HCT116 (cell line): ENCODE measurements at regions not wholly inside any gene's neighbourhood (a gene's known extent, or its start where the extent isn't known, plus 50 kb on each side); places are given as distances from the start of the nearest gene placed in this dataset.
A peak's percentile ranks its signal among the peaks of the same experiment; 100 is the strongest.

Experiments
- ATAC-seq: fragments of 200-7000 bp; cut with Tn5 transposase; 2 replicates; pipeline ENCODE4 v1.9.1; 2020; ENCODE audit warnings: mild to moderate bottlenecking, moderate library complexity
- BruUV-seq: library from RNA; stranded (reverse); fragments of 400-500 nt; replicated peaks from 2 replicates; lab custom pipeline; 2021; lab: Mats Ljungman, UMichigan
- CTCF ChIA-PET: fragments of 300-600 bp; sonication (Branson Sonifier 250); formaldehyde crosslinking; loops from one replicate; lab custom pipeline; 2021; ENCODE audit warnings: antibody characterized with exemption; lab: Charles Lee
- POLR2A ChIA-PET: fragments of 300-600, 350-600 bp; sonication (Branson Sonifier 250); formaldehyde crosslinking; loops from one replicate; lab custom pipeline; 2021; ENCODE audit warnings: antibody characterized with exemption; lab: Charles Lee
- RAD21 ChIA-PET, 2 experiments: fragments of 300-600 bp; sonication (Branson Sonifier 250); formaldehyde crosslinking; loops; one replicate each; lab custom pipeline; 2023; ENCODE audit warnings: low total read pairs in 2 of 2; ENCODE audit not compliant: uncharacterized antibody in 2 of 2, unreplicated experiment in 2 of 2, low non-redundant PET in 1 of 2; lab: Charles Lee
- DNase-seq: peaks from one replicate; pipeline ENCODE4 v3.0.0-alpha.2; 2010; ENCODE audit warnings: low read depth, low spot score
- H2AFZ ChIP-seq: fragments of 200-600 bp; shearing (Covaris generic), sonication (generic); 2 replicates; pipeline ENCODE4 v1.6.1; 2017; ENCODE audit warnings: low read depth, mixed run types, mixed read lengths, antibody characterized with exemption, low read length; ENCODE audit not compliant: poor library complexity, severe bottlenecking
- H3K27ac ChIP-seq: 2 replicates; pipeline ENCODE4 v1.5.1; 2012; ENCODE audit warnings: low read depth, low read length
- H3K27me3 ChIP-seq: fragments of 200-600 bp; sonication (generic); 2 replicates; pipeline ENCODE4 v1.6.1; 2016; ENCODE audit warnings: mixed run types, low read length, mixed read lengths; ENCODE audit not compliant: insufficient read depth
- H3K36me3 ChIP-seq, 2 experiments: fragments of 200-500 bp in 1 of 2; fragments of 200-600 bp in 1 of 2; sonication (Bioruptor generic) in 1 of 2; sonication (generic) in 1 of 2; 2 replicates each; pipeline versions ENCODE4 v1.5.1 to v1.6.1; 2014 to 2016; ENCODE audit warnings: low read length in 2 of 2, inconsistent platforms in 1 of 2, mixed read lengths in 1 of 2, mixed run types in 1 of 2; ENCODE audit not compliant: insufficient read depth in 2 of 2, control insufficient read depth in 1 of 2
- H3K4me1 ChIP-seq, 2 experiments: fragments of 200-600 bp in 1 of 2; sonication (generic) in 1 of 2; 2 replicates each; pipeline versions ENCODE4 v1.5.1 to v1.6.1; 2012 to 2017; ENCODE audit warnings: low read length in 2 of 2, inconsistent platforms in 1 of 2, mild to moderate bottlenecking in 1 of 2, mixed read lengths in 1 of 2, mixed run types in 1 of 2, moderate library complexity in 1 of 2; ENCODE audit not compliant: insufficient read depth in 2 of 2, control insufficient read depth in 1 of 2
- H3K4me2 ChIP-seq: fragments of 200-600 bp; sonication (generic); 2 replicates; pipeline ENCODE4 v1.6.1; 2017; ENCODE audit warnings: mixed run types, low read length, mixed read lengths
- H3K4me3 ChIP-seq, 2 experiments: fragments of 200-600 bp in 1 of 2; sonication (generic) in 1 of 2; replicated peaks in 1 of 2; 2 replicates each; pipeline ENCODE4 v1.5.1; 2011 to 2016; ENCODE audit warnings: low read length in 2 of 2, control low read depth in 1 of 2, low read depth in 1 of 2, mild to moderate bottlenecking in 1 of 2, mixed read lengths in 1 of 2, mixed run types in 1 of 2
- H3K79me2 ChIP-seq: fragments of 200-600 bp; sonication (generic); 2 replicates; pipeline ENCODE4 v1.6.1; 2017; ENCODE audit warnings: mild to moderate bottlenecking, mixed run types, low read length, moderate library complexity, mixed read lengths; ENCODE audit not compliant: insufficient read depth
- H3K9ac ChIP-seq: fragments of 200-600 bp; sonication (generic); 2 replicates; pipeline ENCODE4 v1.6.1; 2016; ENCODE audit warnings: low read length, mixed read lengths
- H3K9me2 ChIP-seq: fragments of 200-600 bp; sonication (generic), shearing (Covaris generic); 2 replicates; pipeline ENCODE4 v1.6.1; 2017; ENCODE audit warnings: mixed run types, mild to moderate bottlenecking, moderate library complexity; ENCODE audit not compliant: insufficient read depth
- H3K9me3 ChIP-seq, 2 experiments: fragments of 200-500 bp in 1 of 2; fragments of 200-600 bp in 1 of 2; sonication (Bioruptor generic) in 1 of 2; sonication (generic) in 1 of 2; 2 replicates each; pipeline ENCODE4 v1.6.1; 2014 to 2017; ENCODE audit warnings: low read length in 2 of 2, mixed read lengths in 2 of 2, inconsistent platforms in 1 of 2, low read depth in 1 of 2, mild to moderate bottlenecking in 1 of 2, mixed run types in 1 of 2, moderate library complexity in 1 of 2; ENCODE audit not compliant: control insufficient read depth in 1 of 2, insufficient read depth in 1 of 2
- H4K20me1 ChIP-seq: fragments of 200-600 bp; sonication (generic), shearing (Covaris generic); 2 replicates; pipeline ENCODE4 v1.6.1; 2017; ENCODE audit warnings: mixed run types, mild to moderate bottlenecking, moderate library complexity; ENCODE audit not compliant: insufficient read depth
- CBX3 ChIP-seq: IDR thresholded peaks from 2 replicates; pipeline ENCODE4 v1.6.1; 2012; ENCODE audit warnings: low read depth
- EGR1 ChIP-seq: IDR thresholded peaks from 2 replicates; pipeline ENCODE4 v1.6.1; 2012; ENCODE audit warnings: low read depth
- ELF1 ChIP-seq: IDR thresholded peaks from 2 replicates; pipeline ENCODE4 v1.6.1; 2012; ENCODE audit warnings: low read depth, borderline replicate concordance
- FOSL1 ChIP-seq: IDR thresholded peaks from 2 replicates; pipeline ENCODE4 v1.6.1; 2012; ENCODE audit warnings: low read depth
- JUND ChIP-seq: IDR thresholded peaks from 2 replicates; pipeline ENCODE4 v1.6.1; 2012
- POLR2A ChIP-seq: IDR thresholded peaks from 2 replicates; pipeline ENCODE4 v1.7.0; 2011; ENCODE audit warnings: borderline replicate concordance; ENCODE audit not compliant: insufficient read depth, insufficient read length; ENCODE audit errors: extremely low read depth
- POLR2AphosphoS5 ChIP-seq: IDR thresholded peaks from 2 replicates; pipeline ENCODE4 v1.6.1; 2011; ENCODE audit warnings: mild to moderate bottlenecking, low read depth, low read length, moderate library complexity
- RAD21 ChIP-seq: IDR thresholded peaks from 2 replicates; pipeline ENCODE4 v1.6.1; 2012; ENCODE audit warnings: low read depth, mild to moderate bottlenecking
- SP1 ChIP-seq: IDR thresholded peaks from 2 replicates; pipeline ENCODE4 v1.6.1; 2012; ENCODE audit warnings: low read depth
- TCF7L2 ChIP-seq: IDR thresholded peaks from 2 replicates; pipeline ENCODE4 v1.7.0; 2011; ENCODE audit warnings: borderline replicate concordance, inconsistent platforms; ENCODE audit not compliant: insufficient read depth, insufficient read length; ENCODE audit errors: extremely low read depth
- YY1 ChIP-seq: IDR thresholded peaks from 2 replicates; pipeline ENCODE4 v1.6.1; 2011; ENCODE audit warnings: low read length, low read depth, moderate library complexity, mild to moderate bottlenecking; ENCODE audit not compliant: insufficient replicate concordance; ENCODE audit errors: extremely low read depth
- intact Hi-C: fragments of 100-400 bp; cut with micrococcal nuclease; formaldehyde crosslinking; loops from 2 replicates; pipeline ENCODE4 v1.10.0; 2022
- TF ChIP-seq, protein P1 (sequence below), 3 experiments: fragments of 200-600 bp in 1 of 3; sonication (generic) in 1 of 3; IDR thresholded peaks in 2 of 3; conservative IDR thresholded peaks in 1 of 3; 2 replicates each; pipeline ENCODE4 v1.5.1; 2012 to 2017; ENCODE audit warnings: low read depth in 2 of 3, low read length in 2 of 3, antibody characterized with exemption in 1 of 3, borderline replicate concordance in 1 of 3, control low read depth in 1 of 3, mild to moderate bottlenecking in 1 of 3, mixed read lengths in 1 of 3, mixed run types in 1 of 3, moderate library complexity in 1 of 3; ENCODE audit not compliant: insufficient read depth in 1 of 3
- TF ChIP-seq, protein P2 (sequence below): IDR thresholded peaks from 2 replicates; pipeline ENCODE4 v1.6.1; 2012
- TF ChIP-seq, protein P3 (sequence below): IDR thresholded peaks from 2 replicates; pipeline ENCODE4 v1.6.1; 2011; ENCODE audit warnings: mild to moderate bottlenecking, low read length, moderate library complexity; ENCODE audit not compliant: insufficient replicate concordance; ENCODE audit errors: extremely low read depth

GRCh38 chrX:36867143-36867542 lies 141.0 kb upstream of the FAM47C start:
- ATAC-seq (no peak), DNase-seq (no peak)
- ChIA-PET CTCF (no interaction called here), POLR2A (no interaction called here), RAD21 (no interaction called here)
- Histone ChIP-seq H3K9me2 (no peaks in the 10 kb centered on the region), H2AFZ (no peak overlapping the region), H3K4me2 (no peak overlapping the region), H3K9me3 (no peaks in the 10 kb centered on the region), H3K27me3 (no peaks in the 10 kb centered on the region), H4K20me1 (no peaks in the 10 kb centered on the region), H3K36me3 (no peaks in the 10 kb centered on the region), H3K9ac (no peak overlapping the region), H3K4me1 (no peaks in the 10 kb centered on the region), H3K4me3 (no peak overlapping the region), H3K27ac (no peak overlapping the region), H3K79me2 (no peaks in the 10 kb centered on the region)
- BruUV-seq = no TSS peak
- TF ChIP-seq FOSL1 (no peak), RAD21 (peak; percentile 30; the same call in 1 of the 2 replicates)
- TF ChIP-seq, protein P1, sequence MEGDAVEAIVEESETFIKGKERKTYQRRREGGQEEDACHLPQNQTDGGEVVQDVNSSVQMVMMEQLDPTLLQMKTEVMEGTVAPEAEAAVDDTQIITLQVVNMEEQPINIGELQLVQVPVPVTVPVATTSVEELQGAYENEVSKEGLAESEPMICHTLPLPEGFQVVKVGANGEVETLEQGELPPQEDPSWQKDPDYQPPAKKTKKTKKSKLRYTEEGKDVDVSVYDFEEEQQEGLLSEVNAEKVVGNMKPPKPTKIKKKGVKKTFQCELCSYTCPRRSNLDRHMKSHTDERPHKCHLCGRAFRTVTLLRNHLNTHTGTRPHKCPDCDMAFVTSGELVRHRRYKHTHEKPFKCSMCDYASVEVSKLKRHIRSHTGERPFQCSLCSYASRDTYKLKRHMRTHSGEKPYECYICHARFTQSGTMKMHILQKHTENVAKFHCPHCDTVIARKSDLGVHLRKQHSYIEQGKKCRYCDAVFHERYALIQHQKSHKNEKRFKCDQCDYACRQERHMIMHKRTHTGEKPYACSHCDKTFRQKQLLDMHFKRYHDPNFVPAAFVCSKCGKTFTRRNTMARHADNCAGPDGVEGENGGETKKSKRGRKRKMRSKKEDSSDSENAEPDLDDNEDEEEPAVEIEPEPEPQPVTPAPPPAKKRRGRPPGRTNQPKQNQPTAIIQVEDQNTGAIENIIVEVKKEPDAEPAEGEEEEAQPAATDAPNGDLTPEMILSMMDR (IDR thresholded peaks at IDR 0.05 in 2 of 3, conservative IDR thresholded peaks at IDR 0.05 in 1 of 3; ENCODE audit: borderline replicate concordance in 1 of 3, insufficient read depth in 1 of 3, low read depth in 2 of 3, low read length in 2 of 3) = peak in 2 of 3 experiments; percentile 32 to 55; a peak in 4 of 6 replicates
- intact Hi-C loops = no loop called here

- RAD21 ChIA-PET = no interaction called here
- H3K79me2 ChIP-seq = no peaks in the 10 kb centered on the region
- H3K4me3 ChIP-seq = no peak overlapping the region
- no peaks in the 10 kb centered on the region for H3K9me2 ChIP-seq
- TF ChIP-seq JUND (no peak), ELF1 (no peak), TCF7L2 (no peak), FOSL1 (no peak), CBX3 (no peak), EGR1 (no peak), POLR2A (no peak), SP1 (no peak), POLR2AphosphoS5 (no peak), RAD21 (no peak), YY1 (no peak)
- TF ChIP-seq, protein P2, sequence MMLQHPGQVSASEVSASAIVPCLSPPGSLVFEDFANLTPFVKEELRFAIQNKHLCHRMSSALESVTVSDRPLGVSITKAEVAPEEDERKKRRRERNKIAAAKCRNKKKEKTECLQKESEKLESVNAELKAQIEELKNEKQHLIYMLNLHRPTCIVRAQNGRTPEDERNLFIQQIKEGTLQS = no peak
- TF ChIP-seq, protein P3, sequence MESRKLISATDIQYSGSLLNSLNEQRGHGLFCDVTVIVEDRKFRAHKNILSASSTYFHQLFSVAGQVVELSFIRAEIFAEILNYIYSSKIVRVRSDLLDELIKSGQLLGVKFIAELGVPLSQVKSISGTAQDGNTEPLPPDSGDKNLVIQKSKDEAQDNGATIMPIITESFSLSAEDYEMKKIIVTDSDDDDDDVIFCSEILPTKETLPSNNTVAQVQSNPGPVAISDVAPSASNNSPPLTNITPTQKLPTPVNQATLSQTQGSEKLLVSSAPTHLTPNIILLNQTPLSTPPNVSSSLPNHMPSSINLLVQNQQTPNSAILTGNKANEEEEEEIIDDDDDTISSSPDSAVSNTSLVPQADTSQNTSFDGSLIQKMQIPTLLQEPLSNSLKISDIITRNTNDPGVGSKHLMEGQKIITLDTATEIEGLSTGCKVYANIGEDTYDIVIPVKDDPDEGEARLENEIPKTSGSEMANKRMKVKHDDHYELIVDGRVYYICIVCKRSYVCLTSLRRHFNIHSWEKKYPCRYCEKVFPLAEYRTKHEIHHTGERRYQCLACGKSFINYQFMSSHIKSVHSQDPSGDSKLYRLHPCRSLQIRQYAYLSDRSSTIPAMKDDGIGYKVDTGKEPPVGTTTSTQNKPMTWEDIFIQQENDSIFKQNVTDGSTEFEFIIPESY = no peak
- TF ChIP-seq, protein P1 (IDR thresholded peaks at IDR 0.05 in 2 of 3, conservative IDR thresholded peaks at IDR 0.05 in 1 of 3; ENCODE audit: borderline replicate concordance in 1 of 3, insufficient read depth in 1 of 3, low read depth in 2 of 3, low read length in 2 of 3) = no peak
- no peaks in the 10 kb centered on the region for H3K36me3 ChIP-seq
- CTCF ChIA-PET = no interaction called here
- H3K4me2 ChIP-seq = no peak overlapping the region
- no peak for ATAC-seq
- H3K9ac ChIP-seq = no peak overlapping the region
- H3K9me3 ChIP-seq = no peaks in the 10 kb centered on the region
- no TSS peak for BruUV-seq
- no peaks in the 10 kb centered on the region for H3K4me1 ChIP-seq
- H2AFZ ChIP-seq = no peak overlapping the region
- DNase-seq = no peak
- POLR2A ChIA-PET = no interaction called here
- H4K20me1 ChIP-seq = no peaks in the 10 kb centered on the region
- intact Hi-C loops = no loop called here
- no peak overlapping the region for H3K27ac ChIP-seq
- no peaks in the 10 kb centered on the region for H3K27me3 ChIP-seq
Measured at GRCh38 chrX:36868592-36868991, 139.6 kb upstream of the FAM47C start.
